OCI-LY1 (cell line): ENCODE measurements at regions not wholly inside any gene's neighbourhood (a gene's known extent, or its start where the extent isn't known, plus 50 kb on each side); places are given as distances from the start of the nearest gene placed in this dataset.

Experiments
- EZH2 ChIP-seq: fragments of 200-600 bp; sonication (generic), shearing (Covaris generic); IDR thresholded peaks from 2 replicates; pipeline ENCODE4 v1.8.0; 2017; ENCODE audit warnings: borderline replicate concordance, mixed run types, mild to moderate bottlenecking, antibody characterized with exemption, low read length, moderate library complexity, mixed read lengths
- TF ChIP-seq, protein P1 (sequence below): fragments of 200-600 bp; sonication (generic), shearing (Covaris generic); IDR thresholded peaks from 2 replicates; pipeline ENCODE4 v1.5.1; 2017; ENCODE audit warnings: mild to moderate bottlenecking, antibody characterized with exemption, low read length, moderate library complexity, mixed read lengths

DNA sequence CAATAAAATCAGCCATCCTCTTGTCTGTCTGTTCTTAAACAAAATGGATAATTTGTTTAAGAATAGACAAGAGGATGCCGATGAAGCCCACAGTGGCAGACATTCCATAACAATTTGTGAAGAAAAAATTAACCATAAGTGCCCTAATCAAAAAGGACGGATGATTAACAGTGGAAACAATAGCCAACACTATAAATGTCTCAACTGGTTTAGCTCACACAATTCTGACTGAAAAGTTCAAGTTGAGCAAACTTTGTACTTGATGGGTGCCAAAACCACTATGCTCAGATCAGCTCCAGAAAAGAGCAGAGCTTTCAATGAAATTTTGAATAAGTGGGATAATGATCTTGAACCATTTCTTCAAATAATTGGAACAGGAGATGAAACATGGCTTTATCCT lies 202.2 kb upstream of the OR4E1 start:
- TF ChIP-seq, protein P1, sequence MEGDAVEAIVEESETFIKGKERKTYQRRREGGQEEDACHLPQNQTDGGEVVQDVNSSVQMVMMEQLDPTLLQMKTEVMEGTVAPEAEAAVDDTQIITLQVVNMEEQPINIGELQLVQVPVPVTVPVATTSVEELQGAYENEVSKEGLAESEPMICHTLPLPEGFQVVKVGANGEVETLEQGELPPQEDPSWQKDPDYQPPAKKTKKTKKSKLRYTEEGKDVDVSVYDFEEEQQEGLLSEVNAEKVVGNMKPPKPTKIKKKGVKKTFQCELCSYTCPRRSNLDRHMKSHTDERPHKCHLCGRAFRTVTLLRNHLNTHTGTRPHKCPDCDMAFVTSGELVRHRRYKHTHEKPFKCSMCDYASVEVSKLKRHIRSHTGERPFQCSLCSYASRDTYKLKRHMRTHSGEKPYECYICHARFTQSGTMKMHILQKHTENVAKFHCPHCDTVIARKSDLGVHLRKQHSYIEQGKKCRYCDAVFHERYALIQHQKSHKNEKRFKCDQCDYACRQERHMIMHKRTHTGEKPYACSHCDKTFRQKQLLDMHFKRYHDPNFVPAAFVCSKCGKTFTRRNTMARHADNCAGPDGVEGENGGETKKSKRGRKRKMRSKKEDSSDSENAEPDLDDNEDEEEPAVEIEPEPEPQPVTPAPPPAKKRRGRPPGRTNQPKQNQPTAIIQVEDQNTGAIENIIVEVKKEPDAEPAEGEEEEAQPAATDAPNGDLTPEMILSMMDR = no peak
- TF ChIP-seq EZH2 = no peak
